GM19238 (cell line): ENCODE measurements at regions not wholly inside any gene's neighbourhood (a gene's known extent, or its start where the extent isn't known, plus 50 kb on each side); places are given as distances from the start of the nearest gene placed in this dataset.

Experiments
- DNase-seq: peaks from one replicate; pipeline ENCODE4 v3.0.0; 2011; ENCODE audit warnings: low spot score; ENCODE audit not compliant: insufficient read length

DNA sequence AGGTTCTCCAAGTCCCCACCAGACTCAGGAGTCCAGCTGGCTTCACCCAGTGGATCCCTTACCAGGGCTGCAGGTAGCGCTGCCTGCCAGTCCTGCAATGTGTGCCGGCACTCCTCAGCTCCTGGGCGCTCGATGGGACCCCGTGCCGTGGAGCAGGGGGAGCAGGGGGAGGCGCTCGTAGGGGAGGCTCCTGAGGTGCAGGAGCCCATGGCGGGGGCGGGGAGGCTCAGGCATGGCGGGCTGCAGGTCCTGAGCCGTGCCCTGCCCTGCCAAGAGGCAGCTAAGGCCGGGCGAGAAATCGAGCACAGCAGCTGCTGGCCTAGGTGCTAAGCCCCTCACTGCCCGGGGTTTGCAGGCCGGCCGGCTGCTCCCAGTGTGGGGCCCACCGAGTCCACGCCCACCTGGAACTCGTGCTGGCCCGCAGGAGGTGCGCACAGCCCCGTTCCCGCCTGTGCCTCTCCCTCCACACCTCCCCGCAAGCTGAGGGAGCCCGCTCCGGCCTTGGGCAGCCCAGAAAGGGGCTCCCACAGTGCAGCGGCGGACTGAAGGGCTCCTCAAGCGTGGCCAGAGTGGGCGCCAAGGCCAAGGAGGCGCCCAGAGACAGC, 792.9 kb upstream of the CCDC179 start:
- DNase-seq: no peak

DNA sequence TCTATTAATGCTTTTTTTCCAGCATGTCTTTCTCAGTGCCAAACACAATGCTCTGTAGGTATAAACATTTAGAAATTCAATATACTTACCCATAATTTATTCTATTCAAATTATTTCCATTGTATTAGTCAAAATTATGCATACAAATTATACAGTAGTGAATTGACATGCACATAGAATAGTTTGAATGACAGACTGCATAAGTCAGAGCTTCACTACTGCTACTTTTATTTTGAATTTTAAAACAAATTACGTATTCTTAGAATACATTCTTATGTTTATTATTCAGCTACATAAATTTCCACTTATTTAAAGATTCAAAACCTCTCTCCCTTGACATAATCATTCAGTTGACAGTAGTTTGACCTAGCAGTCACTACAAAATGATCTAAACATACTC, 808.0 kb upstream of the CCDC179 start:
- no peak for DNase-seq

DNA sequence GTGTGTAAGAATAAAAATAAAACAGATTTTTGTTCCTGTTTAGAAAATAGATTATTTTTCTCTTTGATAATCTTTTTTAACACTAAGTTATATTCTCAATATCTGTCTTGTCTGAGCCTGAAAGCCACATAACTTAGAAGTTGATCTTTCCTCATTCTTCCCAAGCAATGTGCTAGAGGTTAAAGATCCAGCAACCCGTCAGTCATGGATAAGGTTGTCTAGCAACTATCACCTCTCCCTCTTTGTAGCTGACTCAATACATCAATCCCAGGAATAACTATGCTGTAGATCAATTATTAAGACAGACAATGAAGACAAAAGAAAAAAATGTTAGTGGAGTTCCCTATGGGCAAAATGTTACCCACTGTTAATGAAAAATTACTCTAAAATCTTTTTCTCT, 813.1 kb upstream of the CCDC179 start:
- no peak for DNase-seq

DNA sequence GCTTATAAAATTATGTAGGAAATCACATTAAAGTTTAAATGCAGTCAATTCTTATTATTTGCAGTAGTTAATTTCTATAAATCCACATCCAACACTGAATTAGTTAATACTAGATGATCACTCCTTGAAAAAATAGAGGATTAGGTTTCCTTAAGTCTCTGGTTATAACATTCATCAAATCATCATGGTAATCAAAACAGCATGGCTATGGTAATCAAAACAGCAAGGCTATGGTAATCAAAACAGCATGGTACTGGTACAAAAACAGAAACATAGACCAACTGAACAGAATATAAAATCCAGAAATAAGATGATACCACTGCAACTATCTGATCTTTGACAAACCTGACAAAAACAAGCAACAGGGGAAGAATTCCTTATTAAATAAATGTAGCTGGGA, 814.6 kb upstream of the CCDC179 start:
- no peak for DNase-seq

DNA sequence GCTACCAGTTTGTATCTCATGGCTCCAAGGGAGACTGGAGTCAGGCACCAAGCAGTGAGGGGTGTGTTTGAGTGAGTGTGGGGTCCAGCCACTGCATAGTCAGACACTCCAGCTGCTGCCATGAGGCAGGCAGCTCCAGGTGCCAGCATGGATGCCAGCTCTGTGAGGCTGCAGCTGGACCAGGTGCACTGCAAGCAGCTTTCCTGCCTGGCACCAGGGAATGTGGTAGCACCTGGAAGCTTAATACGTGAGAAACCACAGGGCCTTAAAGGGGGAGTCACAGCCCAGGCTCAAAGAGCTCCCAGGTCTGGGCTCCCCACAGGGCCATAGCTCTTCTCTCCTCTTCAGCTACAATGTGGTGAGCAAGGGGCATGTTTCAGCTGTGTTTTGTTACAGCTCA, 817.8 kb upstream of the LUZP2 start:
- DNase-seq: no peak

DNA sequence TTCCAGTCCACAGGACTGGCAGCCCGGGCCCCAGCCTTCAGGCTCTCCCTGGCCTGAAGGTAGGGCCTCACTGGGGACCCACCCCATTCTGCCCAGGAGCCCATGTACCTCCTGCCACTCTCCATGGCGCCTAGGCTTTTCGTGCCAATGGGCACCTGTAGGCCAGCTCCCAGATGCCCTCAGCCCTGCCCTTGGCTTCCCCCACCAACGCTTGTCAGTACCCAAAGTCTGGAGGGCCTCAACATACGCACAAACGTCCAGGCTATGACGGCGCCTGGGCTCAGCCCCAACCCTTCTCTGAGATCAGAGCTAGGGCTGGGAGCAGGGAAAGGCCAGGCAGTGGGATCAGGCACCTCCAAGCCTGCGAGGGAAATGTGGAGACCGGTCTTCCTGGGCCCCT, 816.9 kb upstream of the LUZP2 start:
- no peak for DNase-seq

DNA sequence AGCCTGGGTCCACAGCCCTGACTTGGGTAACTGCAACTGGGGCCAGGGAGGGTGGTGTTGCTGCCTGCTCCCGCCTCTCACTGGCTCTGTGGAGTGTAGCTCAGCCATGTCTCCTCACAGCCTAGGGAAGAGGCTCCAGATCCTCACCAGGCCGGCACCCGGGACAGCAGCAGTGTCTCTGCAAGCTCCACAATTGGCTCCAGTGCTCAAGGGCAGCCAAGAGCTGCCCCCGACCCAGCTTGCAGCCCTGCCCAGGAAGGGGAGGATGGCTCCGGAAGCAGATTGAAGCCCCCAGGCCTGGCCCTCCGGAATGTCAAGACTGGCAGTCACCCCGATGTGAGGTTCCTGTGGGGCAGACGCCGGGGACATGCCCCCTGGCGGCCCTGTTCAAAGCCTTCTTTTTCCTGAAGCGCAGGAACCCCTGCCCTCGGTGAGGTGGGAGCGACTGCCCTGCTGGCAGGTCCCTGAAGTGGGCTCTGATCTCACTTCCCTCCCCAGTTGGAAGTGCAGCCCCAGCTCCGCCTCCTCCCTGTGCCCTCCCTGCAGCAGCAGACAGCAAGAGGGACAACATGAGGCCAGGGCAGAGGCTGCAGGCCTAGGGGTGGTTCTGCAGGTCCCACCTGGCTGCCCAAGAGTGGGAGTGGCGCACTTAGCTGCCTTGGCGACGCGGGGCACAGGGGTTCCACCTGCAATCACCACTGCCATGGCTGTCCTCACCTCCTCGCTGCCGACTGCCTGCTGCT, 816.2 kb upstream of the LUZP2 start:
- DNase-seq: no peak

DNA sequence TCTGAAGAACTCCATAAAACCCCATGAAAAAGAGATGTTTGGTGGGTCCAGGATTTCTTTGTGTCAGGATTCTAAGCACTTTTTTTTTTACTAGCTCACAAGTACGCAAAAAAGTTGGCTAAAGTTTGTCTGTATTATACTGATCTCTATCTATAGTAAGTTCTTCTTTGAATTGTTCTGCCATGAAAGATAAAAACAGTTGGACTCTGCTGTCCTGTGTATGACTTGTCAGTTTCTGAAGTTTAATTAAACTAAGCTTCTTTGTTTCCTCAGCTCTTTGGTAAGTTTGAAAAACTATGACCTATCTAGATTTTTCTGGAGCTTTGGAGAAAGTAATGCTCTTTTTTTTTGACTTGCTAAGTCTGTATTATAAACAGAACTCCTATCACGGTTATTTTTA, 812.2 kb upstream of the LUZP2 start:
- no peak for DNase-seq

DNA sequence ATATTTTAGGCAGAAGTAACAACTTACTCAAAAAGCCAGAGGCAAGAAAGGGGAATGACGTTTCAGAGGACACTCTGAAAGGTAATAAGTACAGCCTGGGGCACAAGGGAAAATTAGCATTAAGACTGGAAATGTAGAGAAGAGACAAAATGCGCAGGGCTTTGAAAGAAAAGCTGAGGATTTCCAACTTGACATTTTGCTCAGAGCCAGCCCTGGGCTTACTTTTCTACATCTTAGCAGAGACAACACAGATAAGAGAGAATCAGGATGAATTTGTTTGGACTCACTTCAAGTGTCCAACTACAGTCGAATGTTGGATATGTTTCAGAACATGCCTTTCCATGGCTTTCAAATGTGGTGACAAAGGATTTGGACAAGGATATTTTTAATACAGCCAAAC, 808.9 kb upstream of the LUZP2 start:
- no peak for DNase-seq

DNA sequence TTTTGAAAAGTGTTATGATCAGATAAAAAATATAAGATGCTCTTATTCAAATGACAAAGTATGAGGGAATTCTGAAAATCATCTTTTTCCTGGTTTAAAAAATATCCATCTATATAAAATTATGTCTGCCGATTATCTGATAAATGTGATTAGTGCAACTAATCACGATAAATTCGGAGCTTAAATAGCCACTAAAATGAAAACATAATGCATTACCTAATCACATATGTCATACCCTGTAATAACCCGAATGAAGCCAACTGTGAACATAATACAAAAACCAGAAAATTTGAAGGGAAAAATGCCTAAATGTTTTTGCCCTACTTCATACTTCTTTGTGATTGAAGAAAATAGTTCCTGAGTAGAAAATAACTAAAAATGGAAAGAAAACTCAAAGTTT, 808.4 kb upstream of the LUZP2 start:
- no peak for DNase-seq

DNA sequence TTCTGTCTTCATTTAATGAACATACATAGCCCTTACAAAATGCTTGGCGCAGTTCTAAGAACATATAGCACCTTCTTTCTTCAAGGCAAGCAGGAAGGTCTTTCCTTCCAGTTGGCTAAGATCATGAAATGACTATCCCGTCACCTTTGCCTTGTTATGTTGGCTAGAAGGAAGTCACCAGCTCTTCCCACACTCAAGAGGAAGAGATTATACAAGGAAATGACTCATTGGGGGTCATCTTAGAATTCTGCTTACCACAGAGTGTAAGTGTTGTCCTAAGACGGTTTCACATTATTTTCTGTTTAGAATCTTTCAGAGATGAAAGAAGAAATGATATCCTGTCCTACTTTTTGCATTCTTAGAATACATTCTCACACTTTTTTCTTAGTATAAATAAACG, 808.0 kb upstream of the LUZP2 start:
- no peak for DNase-seq

DNA sequence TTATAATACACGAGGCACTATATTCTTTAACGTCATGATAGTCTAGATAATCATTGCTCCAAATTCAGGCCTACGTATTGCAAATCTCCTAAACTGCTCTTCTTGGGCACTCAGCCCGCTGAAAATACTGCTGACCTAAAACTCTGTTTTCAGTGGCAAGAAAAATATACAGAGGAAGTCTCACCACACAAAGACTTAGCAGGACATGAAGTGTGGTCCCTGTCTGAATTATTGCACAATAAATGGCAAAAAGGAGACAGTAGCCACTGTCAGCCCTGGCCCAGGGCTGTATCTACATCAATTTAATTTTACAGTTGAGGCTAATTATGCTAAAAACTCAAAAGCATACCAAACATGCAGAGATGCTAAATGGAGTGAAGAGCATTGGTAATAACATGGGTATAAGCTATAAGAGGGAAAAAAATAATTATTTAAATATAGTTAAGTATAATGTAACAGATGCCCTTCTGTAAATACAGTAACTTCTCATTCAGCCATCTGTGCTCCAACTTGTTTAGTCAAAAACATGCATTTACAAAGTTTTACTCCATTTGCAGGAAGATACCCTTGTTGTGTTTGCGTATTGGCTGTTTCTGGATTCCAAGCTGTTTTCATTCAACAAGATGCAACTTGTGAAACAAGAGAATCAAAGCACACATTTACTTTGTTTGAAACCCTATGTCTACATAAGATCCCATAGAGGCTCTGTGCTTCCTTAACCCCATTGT, 800.0 kb upstream of the LUZP2 start:
- DNase-seq: no peak

DNA sequence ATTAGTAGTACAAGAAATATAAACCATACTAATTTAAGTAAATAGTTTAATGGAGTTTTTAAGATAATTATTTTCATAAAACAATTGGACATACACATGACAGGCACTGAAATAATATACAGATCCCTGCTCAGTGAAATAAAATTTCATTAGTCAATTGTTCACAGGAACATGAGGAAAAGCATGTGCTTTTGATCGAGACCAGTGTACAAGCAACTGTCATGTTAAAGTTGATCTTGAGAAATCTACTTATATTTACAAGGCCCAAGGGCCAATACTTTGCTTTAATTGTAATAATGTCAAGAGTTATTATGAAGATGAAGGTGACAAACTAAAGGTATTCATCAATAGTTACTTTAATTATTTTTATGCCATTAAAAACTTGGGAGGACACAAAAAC, 792.7 kb upstream of the LUZP2 start:
- DNase-seq: no peak

DNA sequence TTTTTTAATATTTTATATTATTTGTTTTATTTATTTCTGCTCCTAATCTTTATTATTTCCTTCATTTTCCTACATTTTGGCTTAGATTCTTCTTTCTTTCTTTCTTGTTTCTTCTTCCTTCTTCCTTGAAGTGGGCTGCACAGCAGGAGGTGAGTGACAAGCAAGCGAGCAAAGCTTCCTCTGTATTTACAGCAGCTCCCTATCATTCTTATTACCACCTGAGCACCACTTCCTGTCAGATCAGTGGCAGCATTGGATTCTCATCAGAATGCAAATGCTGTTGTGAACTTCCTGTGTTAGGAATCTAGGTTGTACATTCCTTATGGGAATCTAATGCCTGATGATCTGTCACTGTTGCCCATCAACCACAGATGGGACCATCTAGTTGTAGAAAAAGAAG, 784.9 kb upstream of the LUZP2 start:
- DNase-seq: no peak

DNA sequence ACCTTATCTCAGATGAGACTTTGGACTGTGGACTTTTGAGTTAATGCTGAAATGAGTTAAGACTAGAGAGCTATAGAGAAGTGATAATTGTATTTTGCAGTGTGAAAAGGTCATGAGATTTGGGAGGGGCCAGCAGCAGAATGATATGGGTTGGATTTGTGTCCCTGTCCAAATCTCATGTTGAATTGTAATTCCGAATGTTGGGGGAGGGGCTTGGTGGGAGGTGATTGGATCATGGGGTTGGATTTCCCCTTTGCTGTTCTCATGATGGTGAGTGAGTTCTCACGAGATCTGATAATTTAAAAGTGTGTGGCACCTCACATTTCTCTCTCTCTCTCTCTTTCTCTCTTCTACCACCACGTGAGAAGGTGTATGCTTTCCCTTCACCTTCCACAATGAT, 777.8 kb upstream of the LUZP2 start:
- no peak for DNase-seq

DNA sequence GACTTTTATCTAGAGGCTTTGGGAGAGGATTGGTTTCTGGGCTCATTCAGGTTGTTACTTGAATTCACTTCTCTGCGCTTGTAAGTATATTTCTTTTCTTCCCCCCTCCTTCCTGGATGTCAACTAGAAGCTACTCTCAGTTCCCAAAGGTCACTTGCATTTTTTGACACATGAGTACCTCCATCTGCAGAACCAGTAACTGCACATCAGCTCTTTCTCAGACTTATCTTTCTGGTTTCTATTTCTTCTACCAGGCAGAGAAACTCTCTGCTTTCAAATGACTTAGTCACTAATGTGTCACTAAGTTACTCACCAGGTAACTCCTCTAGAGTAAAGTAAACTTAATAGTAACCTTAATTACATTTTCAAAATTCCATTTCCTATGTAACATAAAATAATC, 773.0 kb upstream of the LUZP2 start:
- no peak for DNase-seq

DNA sequence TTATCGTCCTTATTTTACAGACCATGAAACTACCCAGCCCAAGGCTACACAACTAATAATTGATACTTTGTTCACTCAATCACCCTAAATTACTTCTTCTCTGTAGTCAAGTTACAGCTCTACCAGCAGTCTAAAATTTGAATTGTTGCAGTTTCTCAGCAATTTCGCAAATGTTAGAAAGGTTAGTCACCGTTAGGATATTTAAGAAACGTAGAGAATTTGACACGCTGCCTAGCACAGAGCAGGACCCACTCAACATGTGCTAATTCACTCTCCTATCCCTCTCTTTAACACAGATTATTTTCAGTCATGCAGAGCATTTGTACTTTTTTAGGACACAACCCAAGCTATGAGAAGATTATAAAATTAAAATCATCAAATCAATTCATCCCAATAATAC, 771.1 kb upstream of the LUZP2 start:
- DNase-seq: no peak

DNA sequence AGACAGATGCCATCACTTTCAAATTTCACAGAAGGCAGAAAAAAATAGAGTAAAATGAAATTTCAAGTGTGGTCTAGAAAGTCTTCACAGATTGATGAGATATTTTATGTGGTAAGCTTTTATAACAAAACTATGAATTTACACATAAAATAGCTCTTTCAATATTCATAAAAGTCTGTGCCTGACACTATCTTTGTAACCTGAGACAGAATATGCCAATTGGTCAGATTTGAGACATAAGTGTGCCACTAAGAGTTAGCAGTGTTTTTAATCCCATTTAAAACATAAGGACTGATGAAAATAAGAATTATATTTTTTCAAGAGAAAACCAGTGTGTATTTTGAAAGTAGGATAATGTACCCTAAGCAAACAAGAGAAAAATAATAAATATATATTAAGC, 769.5 kb upstream of the LUZP2 start:
- DNase-seq: no peak

DNA sequence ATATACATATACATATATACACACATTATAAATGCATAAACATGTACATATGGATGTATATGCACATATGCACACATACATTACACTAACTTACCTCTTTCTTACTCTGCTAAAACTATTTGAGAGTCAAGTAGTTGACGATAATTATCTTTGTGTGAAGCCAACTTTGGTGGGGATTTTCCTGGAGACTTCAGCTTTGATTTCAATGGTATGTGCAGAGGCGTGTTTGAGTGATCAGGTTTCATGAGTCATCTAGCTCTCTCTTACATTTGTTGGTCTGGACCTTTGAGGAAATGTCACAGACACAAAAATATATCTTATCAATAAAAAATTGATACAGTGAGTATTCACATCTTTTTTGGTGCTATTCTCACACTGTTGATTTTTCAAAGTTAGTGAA, 769.1 kb upstream of the LUZP2 start:
- no peak for DNase-seq

DNA sequence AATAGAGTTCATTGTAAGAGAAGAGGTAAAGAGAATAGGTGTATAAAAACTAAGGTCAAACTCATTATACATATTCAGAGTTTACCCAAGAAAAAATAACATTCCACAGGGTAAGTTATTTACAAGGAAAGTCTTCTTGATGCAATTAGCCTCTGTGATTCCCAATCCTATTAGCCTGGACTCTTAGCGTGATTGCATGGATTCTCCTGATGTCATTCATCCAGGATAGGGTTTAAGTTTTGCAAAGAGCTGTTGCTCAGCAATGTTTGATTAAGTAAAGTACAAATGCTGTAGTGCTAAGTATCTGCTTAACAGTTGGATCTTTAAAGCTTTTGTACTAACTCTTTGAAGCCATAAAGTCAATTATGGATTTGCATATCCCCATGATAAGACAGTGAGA, 767.8 kb upstream of the LUZP2 start:
- DNase-seq: no peak

DNA sequence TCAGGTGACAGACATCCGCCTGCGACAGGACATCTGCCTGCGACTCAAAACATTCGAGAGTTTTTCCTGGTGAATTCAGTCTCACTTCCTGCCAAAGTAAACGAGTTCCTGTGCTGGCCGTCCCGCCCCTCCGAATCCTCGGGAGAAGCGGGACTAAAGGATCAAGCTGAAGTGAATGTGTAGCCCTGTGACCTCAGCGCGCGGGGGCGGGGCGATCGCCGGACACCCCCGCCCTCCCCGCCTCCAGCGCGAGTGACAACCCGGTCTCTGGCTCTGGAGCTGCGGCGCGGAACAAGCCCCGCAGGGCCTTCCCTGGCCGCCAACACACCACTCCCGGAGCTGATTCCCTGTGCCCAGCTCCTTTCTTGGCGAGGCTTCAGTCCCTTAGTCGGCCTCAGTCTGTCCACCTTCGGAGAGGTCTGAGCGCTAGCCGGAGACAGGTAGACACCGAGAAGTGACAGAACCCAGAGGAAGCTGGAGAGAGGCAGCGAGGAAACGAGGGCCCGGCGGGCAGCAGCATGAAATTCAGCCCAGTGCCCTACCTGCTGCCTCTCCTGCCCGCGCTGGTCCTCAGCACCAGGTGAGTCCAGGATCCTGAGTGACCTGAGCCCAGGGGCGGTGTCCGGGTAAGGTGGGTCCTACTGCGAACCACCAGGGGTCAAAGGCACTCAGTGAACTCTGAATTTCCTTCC, 766.4 kb upstream of the LUZP2 start:
- DNase-seq: no peak

DNA sequence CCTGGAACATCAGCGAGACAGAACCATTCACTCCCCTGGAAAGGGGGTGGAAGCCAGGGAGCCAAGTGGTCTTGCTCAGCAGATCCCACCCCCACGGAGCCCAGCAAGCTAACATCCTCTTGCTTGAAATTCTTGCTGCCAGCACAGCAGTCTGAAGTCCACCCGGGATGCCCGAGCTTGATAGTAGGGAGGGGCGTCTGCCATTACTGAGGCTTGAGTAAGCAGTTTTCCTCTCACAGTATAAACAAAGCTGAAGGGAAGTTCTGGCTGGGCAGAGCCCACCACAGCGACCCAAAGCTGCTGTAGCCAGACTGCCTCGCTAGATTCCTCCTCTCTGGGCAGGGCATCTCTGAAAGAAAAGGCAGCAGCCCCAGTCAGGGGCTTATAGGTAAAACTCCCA, 764.8 kb upstream of the LUZP2 start:
- no peak for DNase-seq
